Fibroblast of mammary gland (primary cell): ENCODE measurements at regions not wholly inside any gene's neighbourhood (a gene's known extent, or its start where the extent isn't known, plus 50 kb on each side); places are given as distances from the start of the nearest gene placed in this dataset.

Experiments
- DNase-seq: peaks from one replicate; pipeline ENCODE4 v3.0.0-alpha.2; 2010; ENCODE audit warnings: low read depth
- H3K4me3 ChIP-seq: 2 replicates; pipeline ENCODE4 v1.5.1; 2011; ENCODE audit warnings: low read depth, mild to moderate bottlenecking, low read length, moderate library complexity; ENCODE audit not compliant: control insufficient read depth
- CTCF ChIP-seq: conservative IDR thresholded peaks from 2 replicates; pipeline ENCODE4 v1.5.1; 2011; ENCODE audit warnings: low read depth, low read length, inconsistent platforms; ENCODE audit not compliant: control insufficient read depth, insufficient read depth

GRCh38 chr1:38287547-38287946 lies 241.0 kb upstream of the POU3F1 start:
- H3K4me3 ChIP-seq = no peak overlapping the region
- no peak for TF ChIP-seq CTCF
- no peak for DNase-seq

- DNase-seq = no peak
- H3K4me3 ChIP-seq = no peak overlapping the region
- no peak for TF ChIP-seq CTCF
Measured at GRCh38 chr1:38287036-38287435, 240.4 kb upstream of the POU3F1 start.

GRCh38 chr1:38285807-38286530 lies 239.4 kb upstream of the POU3F1 start:
- TF ChIP-seq CTCF = no peak
- no peak overlapping the region for H3K4me3 ChIP-seq
- no peak for DNase-seq

GRCh38 chr1:38284953-38285352 lies 238.4 kb upstream of the POU3F1 start:
- TF ChIP-seq CTCF = no peak
- H3K4me3 ChIP-seq = no peak overlapping the region
- DNase-seq = no peak

GRCh38 chr1:38283696-38284470 lies 237.3 kb upstream of the POU3F1 start:
- TF ChIP-seq CTCF = no peak
- DNase-seq = no peak
- no peak overlapping the region for H3K4me3 ChIP-seq

- DNase-seq = no peak
- H3K4me3 ChIP-seq = no peak overlapping the region
- no peak for TF ChIP-seq CTCF
Measured at GRCh38 chr1:38279148-38279547, 232.6 kb upstream of the POU3F1 start.

- DNase-seq = no peak
- no peak overlapping the region for H3K4me3 ChIP-seq
Measured at GRCh38 chr1:38277646-38278045, 231.1 kb upstream of the POU3F1 start.

More at GRCh38 chr1:38277646-38278045, 231.1 kb upstream of the POU3F1 start:
- no peak for TF ChIP-seq CTCF
